ENCODE measurements at regions not wholly inside any gene's neighbourhood (a gene's known extent, or its start where the extent isn't known, plus 50 kb on each side); places are given as distances from the start of the nearest gene placed in this dataset.
"Not testable (repeated sequence)": the region's sequence is repeated elsewhere in the genome, so short reads cannot be mapped to it uniquely, and the experiment has no call there.

DNA sequence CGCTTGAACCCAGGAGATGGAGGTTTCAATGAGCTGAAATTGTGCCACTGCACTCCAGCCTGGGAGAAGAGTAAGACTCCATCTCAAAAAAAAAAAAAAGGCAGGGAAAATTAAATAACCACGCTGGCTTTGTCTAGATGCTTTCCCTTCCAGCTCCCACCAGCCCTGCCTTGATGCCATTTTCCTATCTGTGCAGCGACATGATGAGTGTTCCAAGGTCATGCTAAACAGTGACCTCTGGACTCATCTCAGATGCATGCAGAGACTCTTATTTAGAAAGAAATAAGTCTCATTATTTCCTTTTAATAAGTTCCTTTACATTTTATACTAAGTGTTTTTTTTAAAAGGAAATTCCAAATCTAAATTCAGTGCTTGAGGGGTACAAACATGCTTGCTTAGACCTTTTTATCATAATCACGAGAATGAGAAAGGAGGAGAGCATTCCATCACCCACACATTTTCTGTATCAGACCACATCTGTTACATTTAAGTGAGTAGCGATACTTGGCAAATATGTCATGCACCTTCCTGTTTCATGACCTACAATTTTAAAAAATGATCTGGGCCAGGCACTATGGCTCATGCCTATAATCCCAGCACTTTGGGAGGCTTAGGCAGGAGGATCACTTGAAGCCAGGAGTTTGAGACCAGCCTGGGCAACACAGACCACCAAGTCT lies 101.1 kb upstream of the RREB1 start:
- intact Hi-C loops (cut with DNase I, micrococcal nuclease): no loop called here
- TF ChIP-seq, protein P1, sequence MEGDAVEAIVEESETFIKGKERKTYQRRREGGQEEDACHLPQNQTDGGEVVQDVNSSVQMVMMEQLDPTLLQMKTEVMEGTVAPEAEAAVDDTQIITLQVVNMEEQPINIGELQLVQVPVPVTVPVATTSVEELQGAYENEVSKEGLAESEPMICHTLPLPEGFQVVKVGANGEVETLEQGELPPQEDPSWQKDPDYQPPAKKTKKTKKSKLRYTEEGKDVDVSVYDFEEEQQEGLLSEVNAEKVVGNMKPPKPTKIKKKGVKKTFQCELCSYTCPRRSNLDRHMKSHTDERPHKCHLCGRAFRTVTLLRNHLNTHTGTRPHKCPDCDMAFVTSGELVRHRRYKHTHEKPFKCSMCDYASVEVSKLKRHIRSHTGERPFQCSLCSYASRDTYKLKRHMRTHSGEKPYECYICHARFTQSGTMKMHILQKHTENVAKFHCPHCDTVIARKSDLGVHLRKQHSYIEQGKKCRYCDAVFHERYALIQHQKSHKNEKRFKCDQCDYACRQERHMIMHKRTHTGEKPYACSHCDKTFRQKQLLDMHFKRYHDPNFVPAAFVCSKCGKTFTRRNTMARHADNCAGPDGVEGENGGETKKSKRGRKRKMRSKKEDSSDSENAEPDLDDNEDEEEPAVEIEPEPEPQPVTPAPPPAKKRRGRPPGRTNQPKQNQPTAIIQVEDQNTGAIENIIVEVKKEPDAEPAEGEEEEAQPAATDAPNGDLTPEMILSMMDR (IDR thresholded peaks at IDR 0.05): no peak
- H3K9me3 ChIP-seq: no peaks in the 10 kb centered on the region
- no peak overlapping the region for H3K4me3 ChIP-seq
- DNase-seq: no peak
- no peak for ATAC-seq
- H3K36me3 ChIP-seq (ENCODE audit: low read depth): no peaks in the 10 kb centered on the region
- H3K4me1 ChIP-seq (ENCODE audit: low read depth): no peaks in the 10 kb centered on the region

DNA sequence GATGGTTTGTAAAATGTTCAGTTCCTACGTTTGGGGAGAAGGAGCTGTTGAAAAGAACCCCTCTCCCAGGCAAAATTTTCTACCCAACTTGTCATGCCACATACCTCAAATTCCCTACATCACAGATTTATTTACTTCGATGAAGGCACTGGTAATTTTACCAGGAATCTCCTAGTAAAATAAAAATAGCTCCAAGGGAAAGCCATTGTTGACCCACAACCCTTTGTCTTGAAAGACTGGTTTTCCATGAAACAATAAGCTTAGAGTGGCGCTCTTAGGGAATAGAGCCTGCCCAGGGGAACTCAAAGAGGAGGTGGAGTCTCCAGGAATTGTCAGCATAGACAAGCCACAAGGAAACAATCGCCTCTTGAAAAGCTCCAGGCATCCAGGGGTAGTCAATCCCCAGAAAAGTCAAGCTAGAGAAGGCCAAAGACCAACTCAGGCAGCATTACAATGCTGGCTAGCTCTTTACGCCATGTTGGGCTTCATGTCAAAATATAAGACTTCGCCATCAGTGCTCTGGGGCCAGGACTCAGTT lies 99.2 kb upstream of the RREB1 start:
- intact Hi-C loops (cut with DNase I, micrococcal nuclease): no loop called here
- Histone ChIP-seq H3K4me3 (no peak overlapping the region), H3K36me3 (ENCODE audit: low read depth) (no peaks in the 10 kb centered on the region), H3K9me3 (no peaks in the 10 kb centered on the region), H3K4me1 (ENCODE audit: low read depth) (no peaks in the 10 kb centered on the region)
- ATAC-seq: no peak
- DNase-seq: no peak
- TF ChIP-seq, protein P1 (IDR thresholded peaks at IDR 0.05): no peak

DNA sequence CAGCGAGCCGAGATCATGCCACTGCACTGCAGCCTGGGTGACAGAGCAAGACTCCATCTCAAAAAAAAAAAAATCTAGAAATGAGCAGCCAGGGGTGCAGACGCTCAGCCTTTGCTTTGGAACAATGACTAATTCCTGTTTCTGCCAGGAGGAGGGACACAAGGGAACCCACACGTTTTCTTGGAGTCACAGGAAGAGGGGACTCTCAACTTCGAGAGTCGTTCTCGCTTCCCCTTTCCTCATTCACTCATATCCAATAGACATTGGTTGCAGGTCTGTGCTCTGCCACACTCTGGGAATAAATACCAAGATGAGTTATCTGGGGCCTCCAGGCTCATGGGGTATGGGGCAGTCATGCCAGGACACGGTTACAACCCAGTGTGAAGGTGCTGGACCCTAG lies 91.5 kb upstream of the RREB1 start:
- DNase-seq (no peak), ATAC-seq (no peak)
- H3K4me1 ChIP-seq (ENCODE audit: low read depth): no peaks in the 10 kb centered on the region
- intact Hi-C loops (cut with DNase I, micrococcal nuclease): no loop called here
- no peaks in the 10 kb centered on the region for H3K9me3 ChIP-seq
- no peaks in the 10 kb centered on the region for H3K36me3 ChIP-seq (ENCODE audit: low read depth)
- TF ChIP-seq, protein P1 (IDR thresholded peaks at IDR 0.05): no peak
- H3K4me3 ChIP-seq: no peak overlapping the region

DNA sequence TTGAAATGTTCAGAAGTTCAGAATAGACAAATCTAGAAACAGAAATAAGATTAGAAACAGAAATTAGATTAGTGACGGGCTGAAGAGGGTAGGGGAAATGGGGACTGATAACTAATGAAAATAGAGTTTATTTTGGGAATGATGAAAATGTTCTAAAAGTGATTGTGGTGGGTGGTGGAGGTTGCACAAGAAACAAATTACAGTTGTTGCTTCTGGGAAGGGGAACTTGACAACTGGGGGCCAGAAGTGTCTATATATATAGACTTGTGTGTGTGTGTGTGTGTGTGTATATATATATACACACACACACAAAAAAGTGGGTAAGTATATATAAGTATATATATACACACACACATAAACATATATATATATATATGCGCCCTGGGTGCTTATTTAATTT lies 86.5 kb upstream of the RREB1 start:
- TF ChIP-seq, protein P1 (IDR thresholded peaks at IDR 0.05): no peak
- no peak for DNase-seq
- no peaks in the 10 kb centered on the region for H3K9me3 ChIP-seq
- no peak for ATAC-seq
- intact Hi-C loops (cut with DNase I, micrococcal nuclease): no loop called here
- H3K4me1 ChIP-seq (ENCODE audit: low read depth): no peaks in the 10 kb centered on the region
- no peaks in the 10 kb centered on the region for H3K36me3 ChIP-seq (ENCODE audit: low read depth)
- no peak overlapping the region for H3K4me3 ChIP-seq

DNA sequence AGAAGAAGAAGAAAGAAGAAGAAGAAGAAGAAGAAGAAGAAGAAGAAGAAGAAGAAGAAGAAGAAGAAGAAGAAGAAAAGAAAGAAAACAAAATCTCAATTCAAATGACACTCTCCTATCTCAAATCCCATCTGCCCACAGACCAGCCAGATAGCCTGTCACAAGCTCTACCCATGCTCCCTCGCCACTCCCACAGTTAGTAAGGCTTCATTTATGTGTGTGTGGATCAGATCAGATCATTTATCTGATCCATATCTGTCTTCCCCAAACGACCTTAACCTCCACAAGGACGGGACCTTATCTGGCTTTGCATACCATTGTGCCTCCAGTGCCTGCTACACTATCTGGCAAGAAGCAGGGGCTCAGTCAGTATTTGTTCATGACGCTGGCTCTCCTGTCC lies 81.9 kb upstream of the RREB1 start:
- Histone ChIP-seq H3K36me3 (ENCODE audit: low read depth) (no peaks in the 10 kb centered on the region), H3K9me3 (no peaks in the 10 kb centered on the region), H3K4me1 (ENCODE audit: low read depth) (no peaks in the 10 kb centered on the region), H3K4me3 (no peak overlapping the region)
- intact Hi-C loops (cut with DNase I, micrococcal nuclease): no loop called here
- TF ChIP-seq, protein P1 (IDR thresholded peaks at IDR 0.05): no peak
- DNase-seq (no peak), ATAC-seq (no peak)

DNA sequence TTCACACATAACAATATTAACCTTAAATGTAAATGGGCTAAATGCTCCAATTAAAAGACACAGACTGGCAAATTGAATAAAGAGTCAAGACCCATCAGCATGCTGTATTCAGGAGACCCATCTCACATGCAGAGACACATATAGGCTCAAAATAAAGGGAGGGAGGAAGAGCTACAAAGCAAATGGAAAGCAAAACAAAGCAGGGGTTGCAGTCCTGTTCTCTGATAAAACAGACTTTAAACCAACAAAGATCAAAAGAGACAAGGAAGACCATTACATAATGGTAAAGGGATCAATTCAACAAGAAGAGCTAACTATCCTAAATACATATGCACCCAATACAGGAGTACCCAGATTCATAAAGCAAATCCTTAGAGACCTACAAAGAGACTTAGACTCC lies 78.8 kb upstream of the RREB1 start:
- intact Hi-C loops (cut with DNase I, micrococcal nuclease); DNase-seq; H3K36me3 ChIP-seq (ENCODE audit: low read depth); ATAC-seq; H3K4me3 ChIP-seq; H3K9me3 ChIP-seq; H3K4me1 ChIP-seq (ENCODE audit: low read depth): not testable (repeated sequence)

DNA sequence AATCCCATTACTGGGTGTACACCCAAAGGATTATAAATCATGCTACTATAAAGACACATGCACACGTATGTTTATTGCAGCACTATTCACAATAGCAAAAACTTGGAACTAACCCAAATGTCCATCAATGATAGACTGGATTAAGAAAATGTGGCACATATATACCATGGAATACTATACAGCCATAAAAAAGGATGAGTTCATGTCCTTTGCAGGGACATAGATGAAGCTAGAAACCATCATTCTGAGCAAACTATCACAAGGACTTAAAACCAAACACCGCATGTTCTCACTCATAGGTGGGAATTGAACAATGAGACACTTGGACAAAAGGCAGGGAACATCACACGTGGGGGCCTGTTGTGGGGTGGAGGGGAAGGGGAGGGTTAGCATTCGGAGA lies 76.8 kb upstream of the RREB1 start:
- H3K4me1 ChIP-seq (ENCODE audit: low read depth); H3K4me3 ChIP-seq; H3K9me3 ChIP-seq; DNase-seq; H3K36me3 ChIP-seq (ENCODE audit: low read depth); ATAC-seq; intact Hi-C loops (cut with DNase I, micrococcal nuclease): not testable (repeated sequence)
